Activated CD4-positive, alpha-beta T cell treated with anti-CD3 and anti-CD28 coated beads for 48 hours (primary cell): ENCODE measurements at regions not wholly inside any gene's neighbourhood (a gene's known extent, or its start where the extent isn't known, plus 50 kb on each side); places are given as distances from the start of the nearest gene placed in this dataset.
"Not testable (repeated sequence)": the region's sequence is repeated elsewhere in the genome, so short reads cannot be mapped to it uniquely, and the experiment has no call there.

Source experiments
- DNase-seq: peaks from one replicate; pipeline ENCODE4 v3.0.0-alpha.2; 2020

GRCh38 chr1:157205982-157206381 is 67.8 kb upstream of the ETV3 start:
- not testable (repeated sequence) for DNase-seq

GRCh38 chr1:157203166-157203565 is 65.0 kb upstream of the ETV3 start:
- DNase-seq, result no peak

GRCh38 chr1:157202331-157202730 is 64.1 kb upstream of the ETV3 start:
- no peak for DNase-seq

GRCh38 chr1:157201767-157202166 is 63.6 kb upstream of the ETV3 start:
- no peak for DNase-seq

- no peak for DNase-seq
Measured at GRCh38 chr1:157200451-157200850, 62.3 kb upstream of the ETV3 start.

- no peak for DNase-seq
Measured at GRCh38 chr1:157199421-157199755, 61.2 kb upstream of the ETV3 start.

GRCh38 chr1:157198619-157199420 is 60.6 kb upstream of the ETV3 start:
- no peak for DNase-seq

- DNase-seq, result no peak
Measured at GRCh38 chr1:157197906-157198435, 59.8 kb upstream of the ETV3 start.

GRCh38 chr1:157196670-157197456 is 58.7 kb upstream of the ETV3 start:
- DNase-seq, result not testable (repeated sequence)

- no peak for DNase-seq
Measured at GRCh38 chr1:157196245-157196543, 58.0 kb upstream of the ETV3 start.

- DNase-seq, result no peak
Measured at GRCh38 chr1:157195521-157196244, 57.5 kb upstream of the ETV3 start.

GRCh38 chr1:157194731-157195520 is 56.7 kb upstream of the ETV3 start:
- DNase-seq, result no peak

- peak; percentile 81 for DNase-seq
Measured at GRCh38 chr1:157193702-157194391, 55.7 kb upstream of the ETV3 start.

- DNase-seq, result no peak
Measured at GRCh38 chr1:157193219-157193618, 55.0 kb upstream of the ETV3 start.

GRCh38 chr1:157189986-157190982 is 52.1 kb upstream of the ETV3 start:
- DNase-seq, result no peak

GRCh38 chr1:157189096-157189495 is 50.9 kb upstream of the ETV3 start:
- DNase-seq, result no peak
